KMS-11 (cell line): ENCODE measurements at regions not wholly inside any gene's neighbourhood (a gene's known extent, or its start where the extent isn't known, plus 50 kb on each side); places are given as distances from the start of the nearest gene placed in this dataset.

Source experiments
- H2AFZ ChIP-seq: fragments of 200-600 bp; sonication (generic); 2 replicates; pipeline ENCODE4 v1.6.1; 2016; ENCODE audit warnings: antibody characterized with exemption, mixed run types, low read depth
- H3K27ac ChIP-seq: fragments of 200-600 bp; sonication (generic); 2 replicates; pipeline ENCODE4 v1.6.1; 2016; ENCODE audit warnings: mild to moderate bottlenecking, mixed run types
- H3K27me3 ChIP-seq: fragments of 200-600 bp; sonication (generic); 2 replicates; pipeline ENCODE4 v1.6.1; 2017; ENCODE audit warnings: mild to moderate bottlenecking, low read depth, mixed run types, moderate library complexity; ENCODE audit not compliant: insufficient read depth
- H3K36me3 ChIP-seq: fragments of 200-600 bp; sonication (generic); 2 replicates; pipeline ENCODE4 v1.6.1; 2017; ENCODE audit warnings: mild to moderate bottlenecking, mixed run types; ENCODE audit not compliant: insufficient read depth
- H3K4me1 ChIP-seq: fragments of 200-600 bp; sonication (generic); 2 replicates; pipeline ENCODE4 v1.6.1; 2016; ENCODE audit warnings: mild to moderate bottlenecking, low read depth, mixed run types; ENCODE audit not compliant: poor library complexity, severe bottlenecking
- H3K4me2 ChIP-seq: fragments of 200-600 bp; sonication (generic); 2 replicates; pipeline ENCODE4 v1.7.0; 2016; ENCODE audit warnings: mild to moderate bottlenecking, mixed run types
- H3K4me3 ChIP-seq: fragments of 200-600 bp; sonication (generic); IDR thresholded peaks from 2 replicates; pipeline ENCODE4 v1.6.1; 2017; ENCODE audit warnings: low read depth, low read length, mixed read lengths; ENCODE audit not compliant: insufficient read depth
- H3K79me2 ChIP-seq: fragments of 200-600 bp; sonication (generic); 2 replicates; pipeline ENCODE4 v1.6.1; 2016; ENCODE audit warnings: low read depth, mixed run types; ENCODE audit not compliant: insufficient read depth
- H3K9ac ChIP-seq: fragments of 200-600 bp; sonication (generic); 2 replicates; pipeline ENCODE4 v1.6.1; 2016; ENCODE audit warnings: mild to moderate bottlenecking, mixed run types
- H4K20me1 ChIP-seq: fragments of 200-600 bp; sonication (generic); 2 replicates; pipeline ENCODE4 v1.6.1; 2016; ENCODE audit warnings: mild to moderate bottlenecking, mixed run types; ENCODE audit not compliant: insufficient read depth
- CTCF ChIP-seq: fragments of 200-600 bp; sonication (generic); conservative IDR thresholded peaks from 2 replicates; pipeline ENCODE4 v1.6.1; 2017; ENCODE audit warnings: low read depth, mild to moderate bottlenecking, antibody characterized with exemption, low read length, moderate library complexity, mixed read lengths

GRCh38 chr11:29002816-29003215, 894.6 kb downstream of the METTL15 start:
- Histone ChIP-seq H2AFZ (no peak overlapping the region), H3K36me3 (no peaks in the 10 kb centered on the region), H3K4me3 (no peak overlapping the region), H3K79me2 (no peaks in the 10 kb centered on the region), H3K27me3 (no peaks in the 10 kb centered on the region), H3K9ac (no peak overlapping the region), H3K4me2 (no peak overlapping the region), H4K20me1 (no peaks in the 10 kb centered on the region), H3K4me1 (no peaks in the 10 kb centered on the region), H3K27ac (no peak overlapping the region)
- TF ChIP-seq CTCF = no peak

DNA sequence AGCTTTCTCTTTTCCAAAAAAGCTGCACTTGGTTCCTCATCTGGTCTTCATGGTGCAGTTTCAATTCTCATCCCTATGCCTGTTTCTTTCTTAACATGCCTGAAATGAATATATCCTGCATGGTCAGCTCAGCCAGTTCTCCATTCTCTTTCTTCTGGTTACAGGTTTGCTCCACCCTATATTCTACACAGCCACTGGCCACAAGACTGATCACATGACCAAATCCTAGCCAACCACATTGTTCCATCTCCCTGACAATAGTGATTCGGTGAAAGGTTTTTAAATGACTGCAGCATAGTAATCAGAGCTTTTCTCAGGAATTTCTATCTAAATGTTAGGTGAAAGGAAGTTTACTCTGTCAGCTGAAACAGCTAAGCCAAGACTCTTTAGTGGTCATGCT, 891.4 kb downstream of the METTL15 start:
- Histone ChIP-seq H2AFZ (no peak overlapping the region), H3K36me3 (no peaks in the 10 kb centered on the region), H3K4me2 (no peak overlapping the region)

GRCh38 chr11:28992996-28993395, 884.8 kb downstream of the METTL15 start:
- Histone ChIP-seq H3K9ac (no peak overlapping the region), H2AFZ (no peak overlapping the region), H3K27ac (no peak overlapping the region), H4K20me1 (no peaks in the 10 kb centered on the region), H3K79me2 (no peaks in the 10 kb centered on the region), H3K36me3 (no peaks in the 10 kb centered on the region), H3K4me2 (no peak overlapping the region), H3K4me3 (no peak overlapping the region), H3K4me1 (no peaks in the 10 kb centered on the region), H3K27me3 (no peaks in the 10 kb centered on the region)
- TF ChIP-seq CTCF = no peak

More for the DNA sequence above, 891.4 kb downstream of the METTL15 start:
- Histone ChIP-seq H3K79me2 (no peaks in the 10 kb centered on the region), H3K4me3 (no peak overlapping the region), H3K4me1 (no peaks in the 10 kb centered on the region), H3K27me3 (no peaks in the 10 kb centered on the region), H3K9ac (no peak overlapping the region), H4K20me1 (no peaks in the 10 kb centered on the region), H3K27ac (no peak overlapping the region)
- TF ChIP-seq CTCF = no peak

GRCh38 chr11:28984231-28984630, 876.0 kb downstream of the METTL15 start:
- H3K79me2 ChIP-seq = no peaks in the 10 kb centered on the region
- TF ChIP-seq CTCF = no peak
- H2AFZ ChIP-seq = no peak overlapping the region

More at GRCh38 chr11:28984231-28984630, 876.0 kb downstream of the METTL15 start:
- no peak overlapping the region for H3K4me3 ChIP-seq
- H3K27me3 ChIP-seq = no peaks in the 10 kb centered on the region
- H4K20me1 ChIP-seq = no peaks in the 10 kb centered on the region
- no peak overlapping the region for H3K9ac ChIP-seq
- no peaks in the 10 kb centered on the region for H3K4me1 ChIP-seq
- no peak overlapping the region for H3K27ac ChIP-seq
- no peak overlapping the region for H3K4me2 ChIP-seq
- H3K36me3 ChIP-seq = no peaks in the 10 kb centered on the region
